ENCODE measurements at regions not wholly inside any gene's neighbourhood (a gene's known extent, or its start where the extent isn't known, plus 50 kb on each side); places are given as distances from the start of the nearest gene placed in this dataset.

GRCh38 chr11:123268156-123268555 is 73.1 kb upstream of the CLMP start:
- no peak for TF ChIP-seq SIN3A (IDR thresholded peaks at IDR 0.05; ENCODE audit: borderline replicate concordance, insufficient read depth, low read length)
- TF ChIP-seq POLR2AphosphoS5 (IDR thresholded peaks at IDR 0.05; ENCODE audit: low read depth, low read length), result no peak
- TF ChIP-seq REST (IDR thresholded peaks at IDR 0.05; ENCODE audit: insufficient read depth in 1 of 2, low read depth in 2 of 2, low read length in 2 of 2), result no peak
- TF ChIP-seq TAF1 (IDR thresholded peaks at IDR 0.05; ENCODE audit: borderline replicate concordance, insufficient read depth, low read length), result no peak
- TF ChIP-seq FOXP2 (optimal IDR thresholded peaks at IDR 0.05; ENCODE audit: borderline replicate concordance, extremely low read depth, extremely low read length, insufficient read depth), result no peak

Data from PFSK-1 (cell line).